ENCODE measurements at regions not wholly inside any gene's neighbourhood (a gene's known extent, or its start where the extent isn't known, plus 50 kb on each side); places are given as distances from the start of the nearest gene placed in this dataset.
A peak's percentile ranks its signal among the peaks of the same experiment; 100 is the strongest.

- H3K27me3 ChIP-seq = no peaks in the 10 kb centered on the region
- no peaks in the 10 kb centered on the region for H3K4me1 ChIP-seq
- no peaks in the 10 kb centered on the region for H3K9me3 ChIP-seq
- intact Hi-C loops (cut with DNase I) = no loop called here
- H3K36me3 ChIP-seq = no peaks in the 10 kb centered on the region
- TF ChIP-seq CTCF (IDR thresholded peaks at IDR 0.05) = no peak
- TF ChIP-seq POLR2A (IDR thresholded peaks at IDR 0.05) = no peak
- no peak for TF ChIP-seq POLR2AphosphoS5 (IDR thresholded peaks at IDR 0.05; ENCODE audit: insufficient read depth in 1 of 2, low read depth in 1 of 2)
- no peak for DNase-seq (ENCODE audit: extremely low spot score in 2 of 2)
- H3K4me3 ChIP-seq = no peak overlapping the region
- no peak overlapping the region for H3K27ac ChIP-seq
Measured at GRCh38 chr10:80697926-80698325, 160.2 kb downstream of the SH2D4B start.

GRCh38 chr10:80699602-80700039 is 161.9 kb downstream of the SH2D4B start:
- intact Hi-C loops (cut with DNase I) = no loop called here
- H3K4me3 ChIP-seq = no peak overlapping the region

GRCh38 chr10:80700252-80700651 is 162.6 kb downstream of the SH2D4B start:
- no peak overlapping the region for H3K27ac ChIP-seq
- no peaks in the 10 kb centered on the region for H3K4me1 ChIP-seq
- H3K4me3 ChIP-seq = no peak overlapping the region
- TF ChIP-seq CTCF (IDR thresholded peaks at IDR 0.05) (no peak), POLR2AphosphoS5 (IDR thresholded peaks at IDR 0.05; ENCODE audit: insufficient read depth in 1 of 2, low read depth in 1 of 2) (no peak), POLR2A (IDR thresholded peaks at IDR 0.05) (no peak)
- no peaks in the 10 kb centered on the region for H3K27me3 ChIP-seq
- no peaks in the 10 kb centered on the region for H3K9me3 ChIP-seq
- no peak for DNase-seq (ENCODE audit: extremely low spot score in 2 of 2)
- H3K36me3 ChIP-seq = no peaks in the 10 kb centered on the region
- intact Hi-C loops (cut with DNase I) = no loop called here

More at GRCh38 chr10:80699602-80700039, 161.9 kb downstream of the SH2D4B start:
- Histone ChIP-seq H3K9me3 (no peaks in the 10 kb centered on the region), H3K27me3 (no peaks in the 10 kb centered on the region), H3K36me3 (no peaks in the 10 kb centered on the region), H3K4me1 (no peaks in the 10 kb centered on the region), H3K27ac (no peak overlapping the region)
- DNase-seq (ENCODE audit: extremely low spot score in 2 of 2) = no peak
- TF ChIP-seq CTCF (IDR thresholded peaks at IDR 0.05) (peak in 2 of 3 experiments; percentile 74 to 77), POLR2AphosphoS5 (IDR thresholded peaks at IDR 0.05; ENCODE audit: insufficient read depth in 1 of 2, low read depth in 1 of 2) (no peak)

- intact Hi-C loops (cut with DNase I) = no loop called here
- Histone ChIP-seq H3K9me3 (no peaks in the 10 kb centered on the region), H3K4me3 (no peak overlapping the region), H3K27ac (no peak overlapping the region), H3K36me3 (no peaks in the 10 kb centered on the region), H3K27me3 (no peaks in the 10 kb centered on the region), H3K4me1 (no peaks in the 10 kb centered on the region)
- TF ChIP-seq CTCF (IDR thresholded peaks at IDR 0.05) (no peak), POLR2A (IDR thresholded peaks at IDR 0.05) (no peak), POLR2AphosphoS5 (IDR thresholded peaks at IDR 0.05; ENCODE audit: insufficient read depth in 1 of 2, low read depth in 1 of 2) (no peak)
- DNase-seq (ENCODE audit: extremely low spot score in 2 of 2) = no peak
Measured at GRCh38 chr10:80700760-80701444, 163.2 kb downstream of the SH2D4B start.

- Histone ChIP-seq H3K4me1 (no peaks in the 10 kb centered on the region), H3K36me3 (no peaks in the 10 kb centered on the region), H3K27me3 (no peaks in the 10 kb centered on the region), H3K27ac (no peak overlapping the region), H3K4me3 (no peak overlapping the region), H3K9me3 (no peaks in the 10 kb centered on the region)
- intact Hi-C loops (cut with DNase I) = no loop called here
- no peak for DNase-seq (ENCODE audit: extremely low spot score in 2 of 2)
- TF ChIP-seq POLR2AphosphoS5 (IDR thresholded peaks at IDR 0.05; ENCODE audit: insufficient read depth in 1 of 2, low read depth in 1 of 2) = no peak
- no peak for TF ChIP-seq POLR2A (IDR thresholded peaks at IDR 0.05)
- no peak for TF ChIP-seq CTCF (IDR thresholded peaks at IDR 0.05)
Measured at GRCh38 chr10:80701706-80702105, 164.0 kb downstream of the SH2D4B start.
